HuH-7.5 (cell line): ENCODE measurements at regions not wholly inside any gene's neighbourhood (a gene's known extent, or its start where the extent isn't known, plus 50 kb on each side); places are given as distances from the start of the nearest gene placed in this dataset.

Experiments used
- DNase-seq: peaks from one replicate; pipeline ENCODE4 v3.0.0; 2011; ENCODE audit warnings: low spot score

GRCh38 chr1:68378296-68379084, 71.3 kb downstream of the RPE65 start:
- no peak for DNase-seq

- DNase-seq, result no peak
These were observed 72.7 kb downstream of the RPE65 start for GRCh38 chr1:68377098-68377497.

- no peak for DNase-seq
These were observed 73.3 kb downstream of the RPE65 start for GRCh38 chr1:68376441-68376840.

GRCh38 chr1:68375919-68376318, 73.8 kb downstream of the RPE65 start:
- DNase-seq, result no peak

GRCh38 chr1:68373173-68373572, 76.6 kb downstream of the RPE65 start:
- no peak for DNase-seq

GRCh38 chr1:68372487-68372886, 77.3 kb downstream of the RPE65 start:
- no peak for DNase-seq

GRCh38 chr1:68370101-68370915, 79.4 kb downstream of the RPE65 start:
- DNase-seq, result no peak

GRCh38 chr1:68366572-68366971, 83.2 kb downstream of the RPE65 start:
- no peak for DNase-seq

- DNase-seq, result no peak
These were observed 83.9 kb downstream of the RPE65 start for GRCh38 chr1:68365709-68366382.

GRCh38 chr1:68363339-68363738, 86.4 kb downstream of the RPE65 start:
- no peak for DNase-seq

- DNase-seq, result no peak
These were observed 88.3 kb downstream of the RPE65 start for GRCh38 chr1:68361346-68361910.

- no peak for DNase-seq
These were observed 90.7 kb downstream of the RPE65 start for GRCh38 chr1:68359045-68359444.

GRCh38 chr1:68358439-68358838, 91.3 kb downstream of the RPE65 start:
- DNase-seq, result no peak

GRCh38 chr1:68355614-68356013, 94.1 kb downstream of the RPE65 start:
- DNase-seq, result no peak

- DNase-seq, result no peak
These were observed 97.6 kb downstream of the RPE65 start for GRCh38 chr1:68352202-68352601.

GRCh38 chr1:68347415-68347814, 102.3 kb downstream of the RPE65 start:
- DNase-seq, result no peak

- no peak for DNase-seq
These were observed 103.5 kb downstream of the RPE65 start for GRCh38 chr1:68346188-68346808.

GRCh38 chr1:68344208-68344607, 105.5 kb downstream of the RPE65 start:
- no peak for DNase-seq

GRCh38 chr1:68340951-68341350, 108.6 kb upstream of the WLS start:
- DNase-seq, result no peak

GRCh38 chr1:68339505-68339904, 107.2 kb upstream of the WLS start:
- no peak for DNase-seq

- no peak for DNase-seq
These were observed 105.8 kb upstream of the WLS start for GRCh38 chr1:68338081-68338480.

- DNase-seq, result no peak
These were observed 99.7 kb upstream of the WLS start for GRCh38 chr1:68332041-68332440.
